Keratinocyte (primary cell): ENCODE measurements at regions not wholly inside any gene's neighbourhood (a gene's known extent, or its start where the extent isn't known, plus 50 kb on each side); places are given as distances from the start of the nearest gene placed in this dataset.

Experiments used
- DNase-seq: peaks from one replicate; pipeline ENCODE4 v3.0.0-alpha.2; 2011; ENCODE audit warnings: low read depth, missing footprints, low spot score
- FAIRE-seq: peaks from 2 replicates; lab custom pipeline; 2011; peaks lifted over from hg19 to GRCh38; lab: Jason Lieb, UNC
- H2AFZ ChIP-seq: 2 replicates; pipeline ENCODE4 v1.6.0; 2012; ENCODE audit warnings: low read length, control low read depth, inconsistent platforms; ENCODE audit not compliant: control insufficient read depth
- H3K27ac ChIP-seq: 2 replicates; pipeline ENCODE4 v1.5.1; 2011; ENCODE audit warnings: low read length; ENCODE audit not compliant: control insufficient read depth, insufficient read depth
- H3K27me3 ChIP-seq: 3 replicates; pipeline ENCODE4 v1.6.0; 2011; ENCODE audit warnings: low read length; ENCODE audit not compliant: control insufficient read depth, insufficient read depth; ENCODE audit errors: extremely low read depth
- H3K36me3 ChIP-seq, 2 experiments: 2 replicates in 1 of 2; 3 replicates in 1 of 2; pipeline ENCODE4 v1.5.1; 2011; ENCODE audit warnings: low read length in 2 of 2, mild to moderate bottlenecking in 1 of 2; ENCODE audit not compliant: control insufficient read depth in 2 of 2, insufficient read depth in 2 of 2; ENCODE audit errors: extremely low read depth in 1 of 2
- H3K4me1 ChIP-seq: 3 replicates; pipeline ENCODE4 v1.5.1; 2011; ENCODE audit warnings: low read length; ENCODE audit not compliant: control insufficient read depth, insufficient read depth; ENCODE audit errors: extremely low read depth
- H3K4me2 ChIP-seq: 3 replicates; pipeline ENCODE4 v1.6.0; 2011; ENCODE audit warnings: low read depth, low read length; ENCODE audit not compliant: control insufficient read depth, insufficient read depth; ENCODE audit errors: extremely low read depth
- H3K4me3 ChIP-seq, 3 experiments: fragments of 200-600 bp in 1 of 3; sonication (generic) in 1 of 3; 2 replicates in 2 of 3; 3 replicates in 1 of 3; pipeline ENCODE4 v1.5.1; 2011 to 2016; ENCODE audit warnings: low read length in 3 of 3, mild to moderate bottlenecking in 3 of 3, control low read depth in 2 of 3, inconsistent platforms in 1 of 3, low read depth in 1 of 3, mixed read lengths in 1 of 3, mixed run types in 1 of 3, moderate library complexity in 1 of 3; ENCODE audit not compliant: control insufficient read depth in 2 of 3, insufficient read depth in 2 of 3; ENCODE audit errors: extremely low read depth in 1 of 3
- H3K79me2 ChIP-seq: 2 replicates; pipeline ENCODE4 v1.6.0; 2012; ENCODE audit warnings: low read length; ENCODE audit not compliant: control insufficient read depth, insufficient read depth
- H3K9ac ChIP-seq: 3 replicates; pipeline ENCODE4 v1.6.0; 2011; ENCODE audit warnings: low read length; ENCODE audit not compliant: control insufficient read depth, insufficient read depth; ENCODE audit errors: extremely low read depth
- H3K9me1 ChIP-seq: 3 replicates; pipeline ENCODE4 v1.6.0; 2011; ENCODE audit warnings: low read length; ENCODE audit not compliant: control insufficient read depth, insufficient read depth; ENCODE audit errors: extremely low read depth
- H3K9me3 ChIP-seq: 2 replicates; pipeline ENCODE4 v1.5.1; 2012; ENCODE audit warnings: low read depth, low read length; ENCODE audit not compliant: control insufficient read depth
- H4K20me1 ChIP-seq: 3 replicates; pipeline ENCODE4 v1.6.0; 2011; ENCODE audit warnings: low read length; ENCODE audit not compliant: control insufficient read depth, insufficient read depth; ENCODE audit errors: extremely low read depth
- EZH2 ChIP-seq: IDR thresholded peaks from one replicate; pipeline ENCODE4 v1.6.1; 2012; ENCODE audit warnings: inconsistent platforms, mild to moderate bottlenecking, low read length, moderate library complexity
- dilution Hi-C: fragments of 300-500 bp; cut with MboI; formaldehyde crosslinking; loops from one replicate; pipeline ENCODE4 v1.7.0; 2020; ENCODE audit warnings: low sequenced_read_pairs; ENCODE audit not compliant: extremely low pct_ligation_motif_present
- TF ChIP-seq, protein P1 (sequence below), 3 experiments: IDR thresholded peaks in 1 of 3; conservative IDR thresholded peaks in 1 of 3; optimal IDR thresholded peaks in 1 of 3; 2 replicates in 2 of 3; 3 replicates in 1 of 3; pipeline versions ENCODE3 to v1.5.1; 2011; ENCODE audit warnings: low read length in 3 of 3, mild to moderate bottlenecking in 3 of 3, moderate library complexity in 2 of 3, control low read depth in 1 of 3, inconsistent platforms in 1 of 3; ENCODE audit not compliant: insufficient read depth in 2 of 3; ENCODE audit errors: extremely low read depth in 1 of 3

DNA sequence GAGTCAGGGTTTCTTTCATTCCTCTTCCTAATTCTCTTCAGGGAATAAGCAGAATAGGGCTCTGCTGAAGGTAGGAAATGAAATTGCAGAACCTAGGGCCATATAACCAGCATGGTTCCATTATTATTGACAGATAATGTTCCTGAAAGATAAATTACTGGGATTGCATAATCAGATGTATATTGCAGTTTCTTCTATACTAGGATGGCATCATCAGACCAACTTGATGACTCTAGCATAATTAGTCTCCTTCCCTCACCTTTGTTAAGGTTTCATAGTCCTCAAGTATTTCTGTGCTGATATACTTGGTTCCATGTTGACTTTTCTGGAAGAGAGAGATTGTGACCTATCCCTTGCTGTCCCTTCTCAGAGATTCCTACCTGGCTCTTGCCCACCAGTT is 492.3 kb upstream of the LCORL start:
- Histone ChIP-seq H2AFZ (no peak overlapping the region), H3K79me2 (no peaks in the 10 kb centered on the region), H3K4me3 (no peak overlapping the region), H3K9me3 (no peaks in the 10 kb centered on the region), H3K4me2 (no peak overlapping the region), H3K36me3 (no peaks in the 10 kb centered on the region), H3K4me1 (no peaks in the 10 kb centered on the region), H3K27ac (no peak overlapping the region), H3K9ac (no peak overlapping the region), H3K9me1 (no peaks in the 10 kb centered on the region), H3K27me3 (no peaks in the 10 kb centered on the region), H4K20me1 (no peaks in the 10 kb centered on the region)
- no peak for TF ChIP-seq EZH2
- TF ChIP-seq, protein P1, sequence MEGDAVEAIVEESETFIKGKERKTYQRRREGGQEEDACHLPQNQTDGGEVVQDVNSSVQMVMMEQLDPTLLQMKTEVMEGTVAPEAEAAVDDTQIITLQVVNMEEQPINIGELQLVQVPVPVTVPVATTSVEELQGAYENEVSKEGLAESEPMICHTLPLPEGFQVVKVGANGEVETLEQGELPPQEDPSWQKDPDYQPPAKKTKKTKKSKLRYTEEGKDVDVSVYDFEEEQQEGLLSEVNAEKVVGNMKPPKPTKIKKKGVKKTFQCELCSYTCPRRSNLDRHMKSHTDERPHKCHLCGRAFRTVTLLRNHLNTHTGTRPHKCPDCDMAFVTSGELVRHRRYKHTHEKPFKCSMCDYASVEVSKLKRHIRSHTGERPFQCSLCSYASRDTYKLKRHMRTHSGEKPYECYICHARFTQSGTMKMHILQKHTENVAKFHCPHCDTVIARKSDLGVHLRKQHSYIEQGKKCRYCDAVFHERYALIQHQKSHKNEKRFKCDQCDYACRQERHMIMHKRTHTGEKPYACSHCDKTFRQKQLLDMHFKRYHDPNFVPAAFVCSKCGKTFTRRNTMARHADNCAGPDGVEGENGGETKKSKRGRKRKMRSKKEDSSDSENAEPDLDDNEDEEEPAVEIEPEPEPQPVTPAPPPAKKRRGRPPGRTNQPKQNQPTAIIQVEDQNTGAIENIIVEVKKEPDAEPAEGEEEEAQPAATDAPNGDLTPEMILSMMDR (optimal IDR thresholded peaks at IDR 0.05 in 1 of 3, IDR thresholded peaks at IDR 0.05 in 1 of 3, conservative IDR thresholded peaks at IDR 0.05 in 1 of 3; ENCODE audit: extremely low read depth in 1 of 3, insufficient read depth in 2 of 3, low read length in 3 of 3): no peak
- FAIRE-seq (no peak), DNase-seq (no peak)
- dilution Hi-C loops: no loop called here

DNA sequence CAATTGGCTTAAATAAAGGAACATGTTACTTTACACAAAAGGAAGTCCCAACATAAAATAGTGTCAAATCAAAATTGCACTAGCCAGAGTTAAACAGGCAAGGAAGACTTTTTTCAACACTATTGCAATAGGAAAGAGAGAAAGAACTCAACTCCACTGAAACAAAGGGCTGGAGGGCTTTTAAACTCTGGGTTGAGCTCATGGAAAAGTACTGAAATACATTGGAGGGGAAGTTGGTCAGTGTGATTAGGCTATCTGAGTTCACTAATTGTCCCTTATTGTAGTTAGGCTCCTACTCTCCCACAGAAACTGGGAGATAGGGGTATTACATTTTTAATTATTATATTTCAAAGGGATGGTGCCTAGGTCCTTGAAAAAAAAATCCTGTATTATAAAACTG is 491.2 kb upstream of the LCORL start:
- Histone ChIP-seq H2AFZ (no peak overlapping the region), H3K27me3 (no peaks in the 10 kb centered on the region), H3K9me3 (no peaks in the 10 kb centered on the region), H3K4me3 (no peak overlapping the region), H3K27ac (no peak overlapping the region), H3K9ac (no peak overlapping the region), H3K4me2 (no peak overlapping the region), H3K36me3 (no peaks in the 10 kb centered on the region), H3K4me1 (no peaks in the 10 kb centered on the region), H4K20me1 (no peaks in the 10 kb centered on the region), H3K79me2 (no peaks in the 10 kb centered on the region), H3K9me1 (no peaks in the 10 kb centered on the region)
- no peak for FAIRE-seq
- dilution Hi-C loops: no loop called here
- TF ChIP-seq EZH2: no peak
- DNase-seq: no peak

DNA sequence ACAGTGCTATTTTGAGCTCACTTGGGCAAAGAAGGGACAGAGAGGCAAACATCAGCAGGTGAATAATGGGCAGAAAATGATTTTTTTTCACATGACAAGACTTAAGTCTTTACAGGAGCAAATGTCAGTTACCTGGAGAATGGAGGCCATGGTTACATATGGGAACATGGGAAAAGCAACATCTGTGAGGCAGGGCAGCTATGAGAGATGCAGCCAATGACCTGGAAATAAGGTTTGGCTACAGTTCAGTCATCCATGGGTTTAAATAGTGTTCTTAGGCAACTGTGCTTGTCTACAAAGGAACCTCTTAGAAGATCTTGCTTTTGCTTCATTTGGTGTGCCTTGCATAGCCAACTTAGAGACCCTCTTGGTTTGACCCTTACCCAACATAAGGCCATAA is 490.2 kb upstream of the LCORL start:
- Histone ChIP-seq H3K4me1 (no peaks in the 10 kb centered on the region), H3K27ac (no peak overlapping the region), H3K36me3 (no peaks in the 10 kb centered on the region), H3K9ac (no peak overlapping the region), H3K9me1 (no peaks in the 10 kb centered on the region), H4K20me1 (no peaks in the 10 kb centered on the region), H3K27me3 (no peaks in the 10 kb centered on the region), H3K9me3 (no peaks in the 10 kb centered on the region), H2AFZ (no peak overlapping the region), H3K4me3 (no peak overlapping the region), H3K79me2 (no peaks in the 10 kb centered on the region), H3K4me2 (no peak overlapping the region)
- FAIRE-seq (no peak), DNase-seq (no peak)
- TF ChIP-seq EZH2: no peak
- TF ChIP-seq, protein P1 (optimal IDR thresholded peaks at IDR 0.05 in 1 of 3, IDR thresholded peaks at IDR 0.05 in 1 of 3, conservative IDR thresholded peaks at IDR 0.05 in 1 of 3; ENCODE audit: extremely low read depth in 1 of 3, insufficient read depth in 2 of 3, low read length in 3 of 3): no peak
- dilution Hi-C loops: no loop called here
